HCT116 (cell line): ENCODE measurements at regions not wholly inside any gene's neighbourhood (a gene's known extent, or its start where the extent isn't known, plus 50 kb on each side); places are given as distances from the start of the nearest gene placed in this dataset.

ENCODE experiments used
- ATAC-seq: fragments of 200-7000 bp; cut with Tn5 transposase; 2 replicates; pipeline ENCODE4 v1.9.1; 2020; ENCODE audit warnings: mild to moderate bottlenecking, moderate library complexity
- BruUV-seq: library from RNA; stranded (reverse); fragments of 400-500 nt; replicated peaks from 2 replicates; lab custom pipeline; 2021; lab: Mats Ljungman, UMichigan
- CTCF ChIA-PET: fragments of 300-600 bp; sonication (Branson Sonifier 250); formaldehyde crosslinking; loops from one replicate; lab custom pipeline; 2021; ENCODE audit warnings: antibody characterized with exemption; lab: Charles Lee
- POLR2A ChIA-PET: fragments of 300-600, 350-600 bp; sonication (Branson Sonifier 250); formaldehyde crosslinking; loops from one replicate; lab custom pipeline; 2021; ENCODE audit warnings: antibody characterized with exemption; lab: Charles Lee
- RAD21 ChIA-PET, 2 experiments: fragments of 300-600 bp; sonication (Branson Sonifier 250); formaldehyde crosslinking; loops; one replicate each; lab custom pipeline; 2023; ENCODE audit warnings: low total read pairs in 2 of 2; ENCODE audit not compliant: uncharacterized antibody in 2 of 2, unreplicated experiment in 2 of 2, low non-redundant PET in 1 of 2; lab: Charles Lee
- DNase-seq: peaks from one replicate; pipeline ENCODE4 v3.0.0-alpha.2; 2010; ENCODE audit warnings: low read depth, low spot score
- H2AFZ ChIP-seq: fragments of 200-600 bp; shearing (Covaris generic), sonication (generic); 2 replicates; pipeline ENCODE4 v1.6.1; 2017; ENCODE audit warnings: low read depth, mixed run types, mixed read lengths, antibody characterized with exemption, low read length; ENCODE audit not compliant: poor library complexity, severe bottlenecking
- H3K27ac ChIP-seq: 2 replicates; pipeline ENCODE4 v1.5.1; 2012; ENCODE audit warnings: low read depth, low read length
- H3K27me3 ChIP-seq: fragments of 200-600 bp; sonication (generic); 2 replicates; pipeline ENCODE4 v1.6.1; 2016; ENCODE audit warnings: mixed run types, low read length, mixed read lengths; ENCODE audit not compliant: insufficient read depth
- H3K36me3 ChIP-seq, 2 experiments: fragments of 200-500 bp in 1 of 2; fragments of 200-600 bp in 1 of 2; sonication (Bioruptor generic) in 1 of 2; sonication (generic) in 1 of 2; 2 replicates each; pipeline versions ENCODE4 v1.5.1 to v1.6.1; 2014 to 2016; ENCODE audit warnings: low read length in 2 of 2, inconsistent platforms in 1 of 2, mixed read lengths in 1 of 2, mixed run types in 1 of 2; ENCODE audit not compliant: insufficient read depth in 2 of 2, control insufficient read depth in 1 of 2
- H3K4me1 ChIP-seq, 2 experiments: fragments of 200-600 bp in 1 of 2; sonication (generic) in 1 of 2; 2 replicates each; pipeline versions ENCODE4 v1.5.1 to v1.6.1; 2012 to 2017; ENCODE audit warnings: low read length in 2 of 2, inconsistent platforms in 1 of 2, mild to moderate bottlenecking in 1 of 2, mixed read lengths in 1 of 2, mixed run types in 1 of 2, moderate library complexity in 1 of 2; ENCODE audit not compliant: insufficient read depth in 2 of 2, control insufficient read depth in 1 of 2
- H3K4me2 ChIP-seq: fragments of 200-600 bp; sonication (generic); 2 replicates; pipeline ENCODE4 v1.6.1; 2017; ENCODE audit warnings: mixed run types, low read length, mixed read lengths
- H3K4me3 ChIP-seq, 2 experiments: fragments of 200-600 bp in 1 of 2; sonication (generic) in 1 of 2; replicated peaks in 1 of 2; 2 replicates each; pipeline ENCODE4 v1.5.1; 2011 to 2016; ENCODE audit warnings: low read length in 2 of 2, control low read depth in 1 of 2, low read depth in 1 of 2, mild to moderate bottlenecking in 1 of 2, mixed read lengths in 1 of 2, mixed run types in 1 of 2
- H3K79me2 ChIP-seq: fragments of 200-600 bp; sonication (generic); 2 replicates; pipeline ENCODE4 v1.6.1; 2017; ENCODE audit warnings: mild to moderate bottlenecking, mixed run types, low read length, moderate library complexity, mixed read lengths; ENCODE audit not compliant: insufficient read depth
- H3K9ac ChIP-seq: fragments of 200-600 bp; sonication (generic); 2 replicates; pipeline ENCODE4 v1.6.1; 2016; ENCODE audit warnings: low read length, mixed read lengths
- H3K9me2 ChIP-seq: fragments of 200-600 bp; sonication (generic), shearing (Covaris generic); 2 replicates; pipeline ENCODE4 v1.6.1; 2017; ENCODE audit warnings: mixed run types, mild to moderate bottlenecking, moderate library complexity; ENCODE audit not compliant: insufficient read depth
- H3K9me3 ChIP-seq, 2 experiments: fragments of 200-500 bp in 1 of 2; fragments of 200-600 bp in 1 of 2; sonication (Bioruptor generic) in 1 of 2; sonication (generic) in 1 of 2; 2 replicates each; pipeline ENCODE4 v1.6.1; 2014 to 2017; ENCODE audit warnings: low read length in 2 of 2, mixed read lengths in 2 of 2, inconsistent platforms in 1 of 2, low read depth in 1 of 2, mild to moderate bottlenecking in 1 of 2, mixed run types in 1 of 2, moderate library complexity in 1 of 2; ENCODE audit not compliant: control insufficient read depth in 1 of 2, insufficient read depth in 1 of 2
- H4K20me1 ChIP-seq: fragments of 200-600 bp; sonication (generic), shearing (Covaris generic); 2 replicates; pipeline ENCODE4 v1.6.1; 2017; ENCODE audit warnings: mixed run types, mild to moderate bottlenecking, moderate library complexity; ENCODE audit not compliant: insufficient read depth
- CBX3 ChIP-seq: IDR thresholded peaks from 2 replicates; pipeline ENCODE4 v1.6.1; 2012; ENCODE audit warnings: low read depth
- CEBPB ChIP-seq: IDR thresholded peaks from 2 replicates; pipeline ENCODE4 v1.6.1; 2012; ENCODE audit warnings: low read depth
- EGR1 ChIP-seq: IDR thresholded peaks from 2 replicates; pipeline ENCODE4 v1.6.1; 2012; ENCODE audit warnings: low read depth
- ELF1 ChIP-seq: IDR thresholded peaks from 2 replicates; pipeline ENCODE4 v1.6.1; 2012; ENCODE audit warnings: low read depth, borderline replicate concordance
- EZH2phosphoT487 ChIP-seq: fragments of 200-600 bp; IDR thresholded peaks from 2 replicates; pipeline ENCODE4 v1.6.1; 2018; ENCODE audit warnings: antibody characterized with exemption, borderline replicate concordance
- FOSL1 ChIP-seq: IDR thresholded peaks from 2 replicates; pipeline ENCODE4 v1.6.1; 2012; ENCODE audit warnings: low read depth
- JUND ChIP-seq: IDR thresholded peaks from 2 replicates; pipeline ENCODE4 v1.6.1; 2012
- POLR2A ChIP-seq: IDR thresholded peaks from 2 replicates; pipeline ENCODE4 v1.7.0; 2011; ENCODE audit warnings: borderline replicate concordance; ENCODE audit not compliant: insufficient read depth, insufficient read length; ENCODE audit errors: extremely low read depth
- POLR2AphosphoS5 ChIP-seq: IDR thresholded peaks from 2 replicates; pipeline ENCODE4 v1.6.1; 2011; ENCODE audit warnings: mild to moderate bottlenecking, low read depth, low read length, moderate library complexity
- RAD21 ChIP-seq: IDR thresholded peaks from 2 replicates; pipeline ENCODE4 v1.6.1; 2012; ENCODE audit warnings: low read depth, mild to moderate bottlenecking
- SIN3A ChIP-seq: IDR thresholded peaks from 2 replicates; pipeline ENCODE4 v1.6.1; 2012; ENCODE audit warnings: low read depth
- SP1 ChIP-seq: IDR thresholded peaks from 2 replicates; pipeline ENCODE4 v1.6.1; 2012; ENCODE audit warnings: low read depth
- TCF7L2 ChIP-seq: IDR thresholded peaks from 2 replicates; pipeline ENCODE4 v1.7.0; 2011; ENCODE audit warnings: borderline replicate concordance, inconsistent platforms; ENCODE audit not compliant: insufficient read depth, insufficient read length; ENCODE audit errors: extremely low read depth
- YY1 ChIP-seq: IDR thresholded peaks from 2 replicates; pipeline ENCODE4 v1.6.1; 2011; ENCODE audit warnings: low read length, low read depth, moderate library complexity, mild to moderate bottlenecking; ENCODE audit not compliant: insufficient replicate concordance; ENCODE audit errors: extremely low read depth
- ZFX ChIP-seq: fragments of 450-650 bp; IDR thresholded peaks from 2 replicates; pipeline ENCODE4 v1.6.1; 2017
- ZNF274 ChIP-seq: fragments of 200-500 bp; sonication (Bioruptor generic); IDR thresholded peaks from 2 replicates; pipeline ENCODE4 v1.6.1; 2014; ENCODE audit warnings: mild to moderate bottlenecking, low read depth, low read length, inconsistent platforms
- intact Hi-C: fragments of 100-400 bp; cut with micrococcal nuclease; formaldehyde crosslinking; loops from 2 replicates; pipeline ENCODE4 v1.10.0; 2022
- TF ChIP-seq, protein P1 (sequence below): IDR thresholded peaks from 2 replicates; pipeline ENCODE4 v1.6.1; 2012
- TF ChIP-seq, protein P2 (sequence below): IDR thresholded peaks from 2 replicates; pipeline ENCODE4 v1.6.1; 2012; ENCODE audit warnings: low read depth
- TF ChIP-seq, protein P3 (sequence below): IDR thresholded peaks from 2 replicates; pipeline ENCODE4 v1.6.1; 2011; ENCODE audit warnings: mild to moderate bottlenecking, low read length, moderate library complexity; ENCODE audit not compliant: insufficient replicate concordance; ENCODE audit errors: extremely low read depth
- TF ChIP-seq, protein P4 (sequence below): IDR thresholded peaks from 2 replicates; pipeline ENCODE4 v1.6.1; 2012

DNA sequence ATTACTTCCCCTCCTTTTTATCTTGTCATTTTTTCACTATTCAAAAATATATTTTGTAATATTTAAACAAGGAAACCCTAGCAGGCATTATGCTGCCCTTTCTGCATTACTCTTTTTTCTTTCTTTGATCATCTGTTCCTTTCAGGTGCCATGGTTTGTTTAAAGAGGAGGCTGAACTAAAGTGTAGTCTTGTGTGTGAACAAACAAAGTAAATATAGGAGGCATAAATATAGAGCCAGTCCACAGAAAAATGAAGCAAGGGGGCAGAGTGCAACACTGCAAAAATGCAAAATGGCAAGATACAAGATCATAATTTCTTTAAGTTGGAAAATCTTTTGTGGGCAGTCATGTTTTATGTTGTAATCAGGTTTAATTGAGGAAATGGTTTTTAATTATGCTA is 947.3 kb upstream of the COX7C start:
- H3K9ac ChIP-seq: no peak overlapping the region
- no peak overlapping the region for H2AFZ ChIP-seq
- no peaks in the 10 kb centered on the region for H4K20me1 ChIP-seq
- ChIA-PET CTCF (no interaction called here), POLR2A (no interaction called here)
- H3K9me3 ChIP-seq: no peaks in the 10 kb centered on the region
- no TSS peak for BruUV-seq
- no peaks in the 10 kb centered on the region for H3K36me3 ChIP-seq
- H3K4me1 ChIP-seq: no peaks in the 10 kb centered on the region
- H3K4me3 ChIP-seq: no peak overlapping the region
- no peaks in the 10 kb centered on the region for H3K9me2 ChIP-seq
- no peak for ATAC-seq
- no peak overlapping the region for H3K27ac ChIP-seq
- TF ChIP-seq CBX3: no peak
- no peak for TF ChIP-seq POLR2A
- TF ChIP-seq, protein P1, sequence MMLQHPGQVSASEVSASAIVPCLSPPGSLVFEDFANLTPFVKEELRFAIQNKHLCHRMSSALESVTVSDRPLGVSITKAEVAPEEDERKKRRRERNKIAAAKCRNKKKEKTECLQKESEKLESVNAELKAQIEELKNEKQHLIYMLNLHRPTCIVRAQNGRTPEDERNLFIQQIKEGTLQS: no peak
- TF ChIP-seq EGR1: no peak
- no peak for TF ChIP-seq SIN3A
- TF ChIP-seq JUND: no peak
- no peak for TF ChIP-seq ZFX
- TF ChIP-seq CEBPB: no peak
- no peak for TF ChIP-seq ELF1
- TF ChIP-seq POLR2AphosphoS5: no peak
- TF ChIP-seq ZNF274: no peak
- TF ChIP-seq SP1: no peak
- no peak for TF ChIP-seq RAD21
- TF ChIP-seq FOSL1: no peak
- no peak for TF ChIP-seq YY1
- TF ChIP-seq, protein P2, sequence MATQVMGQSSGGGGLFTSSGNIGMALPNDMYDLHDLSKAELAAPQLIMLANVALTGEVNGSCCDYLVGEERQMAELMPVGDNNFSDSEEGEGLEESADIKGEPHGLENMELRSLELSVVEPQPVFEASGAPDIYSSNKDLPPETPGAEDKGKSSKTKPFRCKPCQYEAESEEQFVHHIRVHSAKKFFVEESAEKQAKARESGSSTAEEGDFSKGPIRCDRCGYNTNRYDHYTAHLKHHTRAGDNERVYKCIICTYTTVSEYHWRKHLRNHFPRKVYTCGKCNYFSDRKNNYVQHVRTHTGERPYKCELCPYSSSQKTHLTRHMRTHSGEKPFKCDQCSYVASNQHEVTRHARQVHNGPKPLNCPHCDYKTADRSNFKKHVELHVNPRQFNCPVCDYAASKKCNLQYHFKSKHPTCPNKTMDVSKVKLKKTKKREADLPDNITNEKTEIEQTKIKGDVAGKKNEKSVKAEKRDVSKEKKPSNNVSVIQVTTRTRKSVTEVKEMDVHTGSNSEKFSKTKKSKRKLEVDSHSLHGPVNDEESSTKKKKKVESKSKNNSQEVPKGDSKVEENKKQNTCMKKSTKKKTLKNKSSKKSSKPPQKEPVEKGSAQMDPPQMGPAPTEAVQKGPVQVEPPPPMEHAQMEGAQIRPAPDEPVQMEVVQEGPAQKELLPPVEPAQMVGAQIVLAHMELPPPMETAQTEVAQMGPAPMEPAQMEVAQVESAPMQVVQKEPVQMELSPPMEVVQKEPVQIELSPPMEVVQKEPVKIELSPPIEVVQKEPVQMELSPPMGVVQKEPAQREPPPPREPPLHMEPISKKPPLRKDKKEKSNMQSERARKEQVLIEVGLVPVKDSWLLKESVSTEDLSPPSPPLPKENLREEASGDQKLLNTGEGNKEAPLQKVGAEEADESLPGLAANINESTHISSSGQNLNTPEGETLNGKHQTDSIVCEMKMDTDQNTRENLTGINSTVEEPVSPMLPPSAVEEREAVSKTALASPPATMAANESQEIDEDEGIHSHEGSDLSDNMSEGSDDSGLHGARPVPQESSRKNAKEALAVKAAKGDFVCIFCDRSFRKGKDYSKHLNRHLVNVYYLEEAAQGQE: no peak
- TF ChIP-seq EZH2phosphoT487: no peak
- TF ChIP-seq, protein P3, sequence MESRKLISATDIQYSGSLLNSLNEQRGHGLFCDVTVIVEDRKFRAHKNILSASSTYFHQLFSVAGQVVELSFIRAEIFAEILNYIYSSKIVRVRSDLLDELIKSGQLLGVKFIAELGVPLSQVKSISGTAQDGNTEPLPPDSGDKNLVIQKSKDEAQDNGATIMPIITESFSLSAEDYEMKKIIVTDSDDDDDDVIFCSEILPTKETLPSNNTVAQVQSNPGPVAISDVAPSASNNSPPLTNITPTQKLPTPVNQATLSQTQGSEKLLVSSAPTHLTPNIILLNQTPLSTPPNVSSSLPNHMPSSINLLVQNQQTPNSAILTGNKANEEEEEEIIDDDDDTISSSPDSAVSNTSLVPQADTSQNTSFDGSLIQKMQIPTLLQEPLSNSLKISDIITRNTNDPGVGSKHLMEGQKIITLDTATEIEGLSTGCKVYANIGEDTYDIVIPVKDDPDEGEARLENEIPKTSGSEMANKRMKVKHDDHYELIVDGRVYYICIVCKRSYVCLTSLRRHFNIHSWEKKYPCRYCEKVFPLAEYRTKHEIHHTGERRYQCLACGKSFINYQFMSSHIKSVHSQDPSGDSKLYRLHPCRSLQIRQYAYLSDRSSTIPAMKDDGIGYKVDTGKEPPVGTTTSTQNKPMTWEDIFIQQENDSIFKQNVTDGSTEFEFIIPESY: no peak
- TF ChIP-seq, protein P4, sequence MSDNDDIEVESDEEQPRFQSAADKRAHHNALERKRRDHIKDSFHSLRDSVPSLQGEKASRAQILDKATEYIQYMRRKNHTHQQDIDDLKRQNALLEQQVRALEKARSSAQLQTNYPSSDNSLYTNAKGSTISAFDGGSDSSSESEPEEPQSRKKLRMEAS: no peak
- no peak for TF ChIP-seq TCF7L2
- TF ChIP-seq, all 23 proteins: peak for 0
- Histone ChIP-seq H3K79me2 (no peaks in the 10 kb centered on the region), H3K4me2 (no peak overlapping the region), H3K27me3 (no peaks in the 10 kb centered on the region)
- RAD21 ChIA-PET: no interaction called here
- intact Hi-C loops: no loop called here
- DNase-seq: no peak
